ENCODE measurements at regions not wholly inside any gene's neighbourhood (a gene's known extent, or its start where the extent isn't known, plus 50 kb on each side); places are given as distances from the start of the nearest gene placed in this dataset.

DNA sequence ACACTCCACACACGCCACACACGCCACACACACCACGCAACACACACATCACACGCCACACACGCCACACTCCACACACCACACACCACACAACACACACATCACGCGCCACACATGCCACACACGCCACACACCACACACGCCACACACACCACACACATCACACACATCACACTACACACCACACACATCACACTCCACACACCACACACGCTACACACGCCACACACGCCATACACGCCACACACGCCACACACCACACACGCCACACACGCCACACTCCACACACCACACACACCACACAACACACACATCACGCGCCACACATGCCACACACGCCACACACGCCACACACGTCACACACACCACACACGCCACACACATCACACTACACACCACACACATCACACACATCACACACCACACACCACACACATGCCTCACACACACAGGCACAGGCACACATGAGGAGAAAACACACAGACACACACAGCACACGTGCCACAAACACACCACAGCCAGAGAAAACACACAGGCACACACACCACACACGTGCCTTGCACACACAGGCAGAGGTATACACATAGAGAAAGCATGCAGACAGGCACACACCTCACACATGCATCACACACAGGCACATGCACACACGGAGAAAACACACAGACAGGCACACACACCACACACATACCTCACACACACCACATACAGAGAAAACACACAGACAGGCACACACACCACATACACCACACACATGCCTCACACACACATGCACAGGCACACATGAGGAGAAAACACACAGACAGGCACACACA, 241.5 kb upstream of the MYT1L start:
- TF ChIP-seq, protein P1, sequence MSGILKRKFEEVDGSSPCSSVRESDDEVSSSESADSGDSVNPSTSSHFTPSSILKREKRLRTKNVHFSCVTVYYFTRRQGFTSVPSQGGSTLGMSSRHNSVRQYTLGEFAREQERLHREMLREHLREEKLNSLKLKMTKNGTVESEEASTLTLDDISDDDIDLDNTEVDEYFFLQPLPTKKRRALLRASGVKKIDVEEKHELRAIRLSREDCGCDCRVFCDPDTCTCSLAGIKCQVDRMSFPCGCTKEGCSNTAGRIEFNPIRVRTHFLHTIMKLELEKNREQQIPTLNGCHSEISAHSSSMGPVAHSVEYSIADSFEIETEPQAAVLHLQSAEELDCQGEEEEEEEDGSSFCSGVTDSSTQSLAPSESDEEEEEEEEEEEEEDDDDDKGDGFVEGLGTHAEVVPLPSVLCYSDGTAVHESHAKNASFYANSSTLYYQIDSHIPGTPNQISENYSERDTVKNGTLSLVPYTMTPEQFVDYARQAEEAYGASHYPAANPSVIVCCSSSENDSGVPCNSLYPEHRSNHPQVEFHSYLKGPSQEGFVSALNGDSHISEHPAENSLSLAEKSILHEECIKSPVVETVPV (CRISPR knock-in tag; IDR thresholded peaks at IDR 0.05) = no peak
- TF ChIP-seq ZC3H10 (CRISPR knock-in tag; IDR thresholded peaks at IDR 0.05) (no peak), RARB (CRISPR knock-in tag; IDR thresholded peaks at IDR 0.05) (no peak), ZNF70 (CRISPR knock-in tag; IDR thresholded peaks at IDR 0.05) (no peak), ZFP30 (CRISPR knock-in tag; IDR thresholded peaks at IDR 0.05) (no peak)
- TF ChIP-seq, protein P2, sequence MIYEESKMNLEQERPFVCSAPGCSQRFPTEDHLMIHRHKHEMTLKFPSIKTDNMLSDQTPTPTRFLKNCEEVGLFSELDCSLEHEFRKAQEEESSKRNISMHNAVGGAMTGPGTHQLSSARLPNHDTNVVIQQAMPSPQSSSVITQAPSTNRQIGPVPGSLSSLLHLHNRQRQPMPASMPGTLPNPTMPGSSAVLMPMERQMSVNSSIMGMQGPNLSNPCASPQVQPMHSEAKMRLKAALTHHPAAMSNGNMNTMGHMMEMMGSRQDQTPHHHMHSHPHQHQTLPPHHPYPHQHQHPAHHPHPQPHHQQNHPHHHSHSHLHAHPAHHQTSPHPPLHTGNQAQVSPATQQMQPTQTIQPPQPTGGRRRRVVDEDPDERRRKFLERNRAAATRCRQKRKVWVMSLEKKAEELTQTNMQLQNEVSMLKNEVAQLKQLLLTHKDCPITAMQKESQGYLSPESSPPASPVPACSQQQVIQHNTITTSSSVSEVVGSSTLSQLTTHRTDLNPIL (CRISPR knock-in tag; IDR thresholded peaks at IDR 0.05; ENCODE audit: low read depth) = no peak
- TF ChIP-seq, protein P3, sequence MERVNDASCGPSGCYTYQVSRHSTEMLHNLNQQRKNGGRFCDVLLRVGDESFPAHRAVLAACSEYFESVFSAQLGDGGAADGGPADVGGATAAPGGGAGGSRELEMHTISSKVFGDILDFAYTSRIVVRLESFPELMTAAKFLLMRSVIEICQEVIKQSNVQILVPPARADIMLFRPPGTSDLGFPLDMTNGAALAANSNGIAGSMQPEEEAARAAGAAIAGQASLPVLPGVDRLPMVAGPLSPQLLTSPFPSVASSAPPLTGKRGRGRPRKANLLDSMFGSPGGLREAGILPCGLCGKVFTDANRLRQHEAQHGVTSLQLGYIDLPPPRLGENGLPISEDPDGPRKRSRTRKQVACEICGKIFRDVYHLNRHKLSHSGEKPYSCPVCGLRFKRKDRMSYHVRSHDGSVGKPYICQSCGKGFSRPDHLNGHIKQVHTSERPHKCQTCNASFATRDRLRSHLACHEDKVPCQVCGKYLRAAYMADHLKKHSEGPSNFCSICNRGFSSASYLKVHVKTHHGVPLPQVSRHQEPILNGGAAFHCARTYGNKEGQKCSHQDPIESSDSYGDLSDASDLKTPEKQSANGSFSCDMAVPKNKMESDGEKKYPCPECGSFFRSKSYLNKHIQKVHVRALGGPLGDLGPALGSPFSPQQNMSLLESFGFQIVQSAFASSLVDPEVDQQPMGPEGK (CRISPR knock-in tag; IDR thresholded peaks at IDR 0.05; ENCODE audit: borderline replicate concordance) = no peak
- ATAC-seq = no peak

DNA sequence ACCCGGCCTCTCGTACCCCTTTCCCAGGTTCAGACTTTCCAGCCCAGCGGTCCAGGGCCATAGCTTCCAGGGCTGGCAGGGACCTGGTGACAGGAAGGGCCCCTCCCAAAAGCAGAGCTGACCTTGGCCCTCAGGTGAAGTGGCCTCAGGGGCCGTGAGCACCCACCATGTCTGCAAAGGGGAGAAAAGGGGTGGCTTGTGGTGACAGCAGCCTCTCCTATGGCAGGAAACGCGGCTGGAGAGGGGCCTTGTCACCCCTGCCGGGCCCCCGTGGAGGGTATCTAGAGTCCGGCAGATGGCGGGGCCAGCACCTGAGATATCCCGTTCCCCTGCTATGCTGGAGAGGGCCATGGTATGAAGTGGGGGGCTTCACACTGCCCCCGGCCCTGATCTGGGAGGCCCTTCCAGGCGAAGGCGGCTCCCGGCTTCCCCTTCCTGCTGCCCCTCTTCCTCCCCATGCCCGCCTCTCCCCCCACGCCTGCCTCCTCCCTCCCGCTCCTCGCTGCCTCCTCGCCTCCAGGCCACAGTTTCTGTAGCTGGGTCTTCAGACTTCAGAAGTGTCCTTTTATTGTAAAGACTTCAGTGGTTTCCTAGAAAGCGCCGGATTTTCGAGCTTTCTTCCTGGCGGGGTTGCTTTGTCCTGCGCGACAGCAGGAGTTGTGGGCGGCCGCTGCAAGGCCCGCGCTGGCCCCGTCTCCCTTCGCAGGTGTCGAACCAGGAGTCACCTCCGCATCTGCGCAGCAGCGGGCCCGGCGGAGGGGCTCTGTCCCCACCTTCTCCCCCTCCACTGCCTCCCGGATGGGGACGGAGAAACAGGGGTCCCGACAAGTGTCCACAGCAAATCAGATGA, 240.5 kb upstream of the MYT1L start:
- ATAC-seq = no peak
- TF ChIP-seq, protein P3 (CRISPR knock-in tag; IDR thresholded peaks at IDR 0.05; ENCODE audit: borderline replicate concordance) = no peak
- TF ChIP-seq OSR1 (CRISPR knock-in tag; IDR thresholded peaks at IDR 0.05) = no peak
- TF ChIP-seq ZFP30 (CRISPR knock-in tag; IDR thresholded peaks at IDR 0.05) = no peak
- TF ChIP-seq ESRRG (CRISPR knock-in tag; IDR thresholded peaks at IDR 0.05) = no peak
- TF ChIP-seq ZFP3 (CRISPR knock-in tag; IDR thresholded peaks at IDR 0.05) = no peak

DNA sequence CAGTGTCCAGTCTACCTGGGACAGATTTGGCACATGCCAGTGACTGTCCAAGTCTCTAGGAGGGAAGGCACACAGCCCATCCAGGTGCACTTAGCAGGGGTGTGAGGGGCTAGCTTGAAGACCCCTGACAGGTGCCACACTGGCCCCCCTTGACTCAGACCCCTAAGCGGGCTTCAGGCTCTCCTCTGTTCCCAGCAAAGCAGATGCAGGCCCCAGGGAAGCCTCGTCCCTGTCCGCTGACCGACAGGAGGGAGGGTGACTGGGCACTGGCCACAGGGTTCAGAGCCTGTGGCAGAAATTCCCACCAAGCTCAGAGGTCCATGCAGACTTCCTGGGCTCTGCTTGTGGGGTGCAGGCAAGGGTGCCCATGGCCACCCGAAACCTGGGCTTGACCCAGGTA, 239.8 kb upstream of the MYT1L start:
- no peak for TF ChIP-seq CSDC2 (CRISPR knock-in tag; IDR thresholded peaks at IDR 0.05)
- no peak for TF ChIP-seq RARB (CRISPR knock-in tag; IDR thresholded peaks at IDR 0.05)
- TF ChIP-seq TCF4 (CRISPR knock-in tag; IDR thresholded peaks at IDR 0.05; ENCODE audit: borderline replicate concordance) = no peak
- TF ChIP-seq OSR1 (CRISPR knock-in tag; IDR thresholded peaks at IDR 0.05) = no peak

DNA sequence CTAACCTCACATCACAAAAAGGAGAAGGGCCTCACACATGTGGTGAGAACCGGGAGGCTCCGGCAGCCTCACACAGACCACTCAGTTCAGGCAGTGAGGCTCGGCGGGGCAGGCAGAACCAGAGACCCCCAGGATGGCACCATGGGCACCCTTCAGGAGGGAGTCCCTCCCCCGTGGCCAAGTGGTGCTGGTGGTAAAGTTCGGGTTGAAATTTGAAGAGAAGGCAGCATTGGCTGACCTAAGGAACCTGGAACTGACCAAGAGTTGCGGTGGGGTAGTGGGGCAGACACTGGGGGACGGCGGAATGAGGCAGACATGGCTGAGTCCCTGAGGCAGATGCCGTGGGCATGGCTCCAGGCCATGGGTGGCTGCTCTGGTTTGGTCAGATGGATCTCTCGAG, 239.3 kb upstream of the MYT1L start:
- TF ChIP-seq, protein P4, sequence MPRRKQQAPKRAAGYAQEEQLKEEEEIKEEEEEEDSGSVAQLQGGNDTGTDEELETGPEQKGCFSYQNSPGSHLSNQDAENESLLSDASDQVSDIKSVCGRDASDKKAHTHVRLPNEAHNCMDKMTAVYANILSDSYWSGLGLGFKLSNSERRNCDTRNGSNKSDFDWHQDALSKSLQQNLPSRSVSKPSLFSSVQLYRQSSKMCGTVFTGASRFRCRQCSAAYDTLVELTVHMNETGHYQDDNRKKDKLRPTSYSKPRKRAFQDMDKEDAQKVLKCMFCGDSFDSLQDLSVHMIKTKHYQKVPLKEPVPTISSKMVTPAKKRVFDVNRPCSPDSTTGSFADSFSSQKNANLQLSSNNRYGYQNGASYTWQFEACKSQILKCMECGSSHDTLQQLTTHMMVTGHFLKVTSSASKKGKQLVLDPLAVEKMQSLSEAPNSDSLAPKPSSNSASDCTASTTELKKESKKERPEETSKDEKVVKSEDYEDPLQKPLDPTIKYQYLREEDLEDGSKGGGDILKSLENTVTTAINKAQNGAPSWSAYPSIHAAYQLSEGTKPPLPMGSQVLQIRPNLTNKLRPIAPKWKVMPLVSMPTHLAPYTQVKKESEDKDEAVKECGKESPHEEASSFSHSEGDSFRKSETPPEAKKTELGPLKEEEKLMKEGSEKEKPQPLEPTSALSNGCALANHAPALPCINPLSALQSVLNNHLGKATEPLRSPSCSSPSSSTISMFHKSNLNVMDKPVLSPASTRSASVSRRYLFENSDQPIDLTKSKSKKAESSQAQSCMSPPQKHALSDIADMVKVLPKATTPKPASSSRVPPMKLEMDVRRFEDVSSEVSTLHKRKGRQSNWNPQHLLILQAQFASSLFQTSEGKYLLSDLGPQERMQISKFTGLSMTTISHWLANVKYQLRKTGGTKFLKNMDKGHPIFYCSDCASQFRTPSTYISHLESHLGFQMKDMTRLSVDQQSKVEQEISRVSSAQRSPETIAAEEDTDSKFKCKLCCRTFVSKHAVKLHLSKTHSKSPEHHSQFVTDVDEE (CRISPR knock-in tag; IDR thresholded peaks at IDR 0.05) = no peak
- TF ChIP-seq GLIS3 (CRISPR knock-in tag; IDR thresholded peaks at IDR 0.05) (no peak), ZFP30 (CRISPR knock-in tag; IDR thresholded peaks at IDR 0.05) (no peak), ZNF8 (CRISPR knock-in tag; IDR thresholded peaks at IDR 0.05) (no peak), ISL1 (CRISPR knock-in tag; IDR thresholded peaks at IDR 0.05) (no peak), ZFP3 (CRISPR knock-in tag; IDR thresholded peaks at IDR 0.05) (no peak), ESRRG (CRISPR knock-in tag; IDR thresholded peaks at IDR 0.05) (no peak), TOX (CRISPR knock-in tag; IDR thresholded peaks at IDR 0.05; ENCODE audit: borderline replicate concordance) (no peak), BACH2 (CRISPR knock-in tag; IDR thresholded peaks at IDR 0.05; ENCODE audit: borderline replicate concordance) (no peak), PPARA (CRISPR knock-in tag; IDR thresholded peaks at IDR 0.05; ENCODE audit: borderline replicate concordance) (no peak)
- TF ChIP-seq, protein P5, sequence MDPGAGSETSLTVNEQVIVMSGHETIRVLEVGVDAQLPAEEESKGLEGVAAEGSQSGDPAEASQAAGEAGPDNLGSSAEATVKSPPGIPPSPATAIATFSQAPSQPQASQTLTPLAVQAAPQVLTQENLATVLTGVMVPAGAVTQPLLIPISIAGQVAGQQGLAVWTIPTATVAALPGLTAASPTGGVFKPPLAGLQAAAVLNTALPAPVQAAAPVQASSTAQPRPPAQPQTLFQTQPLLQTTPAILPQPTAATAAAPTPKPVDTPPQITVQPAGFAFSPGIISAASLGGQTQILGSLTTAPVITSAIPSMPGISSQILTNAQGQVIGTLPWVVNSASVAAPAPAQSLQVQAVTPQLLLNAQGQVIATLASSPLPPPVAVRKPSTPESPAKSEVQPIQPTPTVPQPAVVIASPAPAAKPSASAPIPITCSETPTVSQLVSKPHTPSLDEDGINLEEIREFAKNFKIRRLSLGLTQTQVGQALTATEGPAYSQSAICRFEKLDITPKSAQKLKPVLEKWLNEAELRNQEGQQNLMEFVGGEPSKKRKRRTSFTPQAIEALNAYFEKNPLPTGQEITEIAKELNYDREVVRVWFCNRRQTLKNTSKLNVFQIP (CRISPR knock-in tag; IDR thresholded peaks at IDR 0.05; ENCODE audit: borderline replicate concordance, low read depth) = no peak
- TF ChIP-seq, protein P1 (CRISPR knock-in tag; IDR thresholded peaks at IDR 0.05) = no peak
- no peak for ATAC-seq

More for the DNA sequence above, 239.8 kb upstream of the MYT1L start:
- ATAC-seq = no peak

Data from SK-N-SH treated with all-trans-retinoic acid at 6 μM for 48 hours (cell line).